ENCODE measurements at regions not wholly inside any gene's neighbourhood (a gene's known extent, or its start where the extent isn't known, plus 50 kb on each side); places are given as distances from the start of the nearest gene placed in this dataset.

DNA sequence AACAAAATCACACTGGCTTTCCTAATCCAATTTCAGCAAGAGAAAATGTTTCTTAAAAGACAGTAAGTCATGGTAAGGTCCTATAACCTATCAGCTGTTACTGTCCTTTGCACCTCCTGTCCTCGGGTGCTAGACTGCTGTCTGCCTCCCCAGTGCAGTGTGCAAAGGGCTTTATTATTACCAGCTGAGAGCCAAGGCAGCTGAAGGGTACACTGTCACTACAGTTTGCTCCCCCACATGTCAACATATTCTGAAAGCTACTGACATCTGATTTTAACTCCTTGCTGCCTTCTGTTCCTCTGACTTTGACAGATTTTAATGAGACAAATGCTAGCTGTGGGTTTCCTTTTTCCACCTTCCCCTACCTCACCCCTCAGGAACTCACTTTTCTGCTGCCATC, 389.4 kb upstream of the SLC24A2 start:
- no peak for TF ChIP-seq CTCF (IDR thresholded peaks at IDR 0.05)
- no peak for TF ChIP-seq POLR2A (IDR thresholded peaks at IDR 0.05)
- TF ChIP-seq POLR2AphosphoS5 (IDR thresholded peaks at IDR 0.05) = no peak

Data from prostate gland (tissue), 2 donors.